ENCODE measurements at regions not wholly inside any gene's neighbourhood (a gene's known extent, or its start where the extent isn't known, plus 50 kb on each side); places are given as distances from the start of the nearest gene placed in this dataset.

DNA sequence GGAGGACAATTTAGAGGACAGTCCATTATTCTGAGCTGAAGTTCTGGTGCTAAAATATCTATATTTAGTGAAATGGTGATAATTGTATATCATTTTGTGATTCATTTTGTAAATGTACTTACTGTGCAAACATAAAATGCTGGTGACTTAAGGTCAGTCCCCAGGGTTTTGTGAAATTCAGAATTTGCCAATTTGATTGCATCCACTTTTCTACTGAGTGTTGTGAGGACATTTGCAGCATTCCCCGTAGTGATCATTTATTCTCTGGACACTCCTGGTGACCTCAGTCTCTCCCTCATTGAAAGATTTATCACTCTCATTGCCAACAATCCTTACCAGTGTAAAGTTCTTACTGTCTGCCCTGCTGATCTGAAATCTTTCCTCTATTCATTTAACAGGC, 98.2 kb downstream of the SOCS6 start:
- H3K4me3 ChIP-seq (ENCODE audit: control insufficient read depth, low read depth, low read length): no peak overlapping the region
- TF ChIP-seq, protein P1, sequence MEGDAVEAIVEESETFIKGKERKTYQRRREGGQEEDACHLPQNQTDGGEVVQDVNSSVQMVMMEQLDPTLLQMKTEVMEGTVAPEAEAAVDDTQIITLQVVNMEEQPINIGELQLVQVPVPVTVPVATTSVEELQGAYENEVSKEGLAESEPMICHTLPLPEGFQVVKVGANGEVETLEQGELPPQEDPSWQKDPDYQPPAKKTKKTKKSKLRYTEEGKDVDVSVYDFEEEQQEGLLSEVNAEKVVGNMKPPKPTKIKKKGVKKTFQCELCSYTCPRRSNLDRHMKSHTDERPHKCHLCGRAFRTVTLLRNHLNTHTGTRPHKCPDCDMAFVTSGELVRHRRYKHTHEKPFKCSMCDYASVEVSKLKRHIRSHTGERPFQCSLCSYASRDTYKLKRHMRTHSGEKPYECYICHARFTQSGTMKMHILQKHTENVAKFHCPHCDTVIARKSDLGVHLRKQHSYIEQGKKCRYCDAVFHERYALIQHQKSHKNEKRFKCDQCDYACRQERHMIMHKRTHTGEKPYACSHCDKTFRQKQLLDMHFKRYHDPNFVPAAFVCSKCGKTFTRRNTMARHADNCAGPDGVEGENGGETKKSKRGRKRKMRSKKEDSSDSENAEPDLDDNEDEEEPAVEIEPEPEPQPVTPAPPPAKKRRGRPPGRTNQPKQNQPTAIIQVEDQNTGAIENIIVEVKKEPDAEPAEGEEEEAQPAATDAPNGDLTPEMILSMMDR (IDR thresholded peaks at IDR 0.05; ENCODE audit: control insufficient read depth, insufficient read depth, low read depth, low read length, missing control alignments): no peak
- DNase-seq (ENCODE audit: low read depth): no peak

DNA sequence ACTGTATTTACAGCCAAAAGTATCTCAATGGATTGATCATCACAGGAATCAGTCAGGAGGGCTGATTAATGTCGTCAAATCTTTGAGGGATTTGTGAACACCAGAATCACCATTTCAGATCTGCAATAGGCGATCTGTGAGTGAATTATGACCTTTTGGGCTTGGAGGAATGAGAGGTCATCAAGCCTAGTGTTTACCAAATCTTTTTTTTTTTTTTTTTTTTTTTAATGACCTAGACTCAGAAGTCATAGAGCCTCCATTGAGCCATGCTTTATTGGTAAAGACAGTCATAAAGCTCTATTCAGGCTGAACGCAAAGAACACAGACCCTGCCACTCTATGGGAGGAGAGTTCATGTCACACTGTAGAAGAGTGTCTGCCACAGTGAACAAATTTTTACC, 97.7 kb downstream of the SOCS6 start:
- DNase-seq (ENCODE audit: low read depth): no peak
- no peak overlapping the region for H3K4me3 ChIP-seq (ENCODE audit: control insufficient read depth, low read depth, low read length)
- TF ChIP-seq, protein P1 (IDR thresholded peaks at IDR 0.05; ENCODE audit: control insufficient read depth, insufficient read depth, low read depth, low read length, missing control alignments): no peak

DNA sequence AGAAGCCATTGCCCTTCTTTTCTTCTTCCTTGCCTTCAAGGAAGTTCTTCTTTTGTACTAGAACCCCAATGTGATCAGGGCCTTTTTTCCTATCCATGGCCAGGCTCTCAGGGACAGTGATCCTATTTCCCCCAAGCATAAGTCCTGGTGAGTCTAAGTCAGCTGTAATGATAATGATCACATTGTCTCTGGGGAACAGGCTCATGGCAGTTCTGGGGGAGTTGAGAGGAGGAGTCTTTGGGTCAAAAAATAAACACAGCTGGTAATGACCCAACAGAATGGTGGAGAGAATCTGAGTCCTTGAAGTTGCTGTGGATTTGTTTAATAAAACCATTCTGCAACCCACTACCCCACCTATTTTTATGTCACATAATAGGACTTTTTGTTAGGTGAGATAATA, 96.6 kb downstream of the SOCS6 start:
- no peak for DNase-seq (ENCODE audit: low read depth)
- TF ChIP-seq, protein P1 (IDR thresholded peaks at IDR 0.05; ENCODE audit: control insufficient read depth, insufficient read depth, low read depth, low read length, missing control alignments): no peak
- H3K4me3 ChIP-seq (ENCODE audit: control insufficient read depth, low read depth, low read length): no peak overlapping the region

DNA sequence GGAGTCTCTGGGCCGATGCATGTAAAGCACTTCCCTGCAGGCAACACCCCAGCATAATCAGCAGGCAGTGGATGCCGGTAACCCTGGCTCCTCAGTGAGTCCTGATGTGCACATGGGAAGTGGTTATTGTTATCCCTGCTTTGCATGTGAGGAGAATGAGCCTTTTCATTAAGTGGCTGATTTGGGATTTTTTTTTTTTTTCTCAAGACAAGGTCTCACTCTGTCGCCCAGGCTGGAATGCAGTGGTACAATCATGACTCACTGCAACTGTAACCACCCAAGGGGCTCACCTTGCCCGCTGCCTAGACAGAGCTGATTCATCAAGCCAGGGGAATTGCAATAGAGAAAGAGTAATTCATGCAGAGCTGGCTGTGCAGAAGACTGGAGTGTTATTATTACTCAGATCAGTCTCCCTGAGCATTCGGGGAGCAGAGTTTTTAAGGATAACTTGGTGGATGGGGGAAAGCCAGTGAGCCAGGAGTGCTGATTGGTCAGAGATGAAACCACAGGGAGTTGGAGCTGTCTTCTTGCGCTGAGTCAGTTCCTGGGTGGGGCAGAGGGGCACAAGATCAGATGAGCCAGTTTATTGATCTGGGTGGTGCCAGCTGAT, 95.4 kb downstream of the SOCS6 start:
- peak; percentile 61 for DNase-seq (ENCODE audit: low read depth)
- H3K4me3 ChIP-seq (ENCODE audit: control insufficient read depth, low read depth, low read length): no peak overlapping the region

DNA sequence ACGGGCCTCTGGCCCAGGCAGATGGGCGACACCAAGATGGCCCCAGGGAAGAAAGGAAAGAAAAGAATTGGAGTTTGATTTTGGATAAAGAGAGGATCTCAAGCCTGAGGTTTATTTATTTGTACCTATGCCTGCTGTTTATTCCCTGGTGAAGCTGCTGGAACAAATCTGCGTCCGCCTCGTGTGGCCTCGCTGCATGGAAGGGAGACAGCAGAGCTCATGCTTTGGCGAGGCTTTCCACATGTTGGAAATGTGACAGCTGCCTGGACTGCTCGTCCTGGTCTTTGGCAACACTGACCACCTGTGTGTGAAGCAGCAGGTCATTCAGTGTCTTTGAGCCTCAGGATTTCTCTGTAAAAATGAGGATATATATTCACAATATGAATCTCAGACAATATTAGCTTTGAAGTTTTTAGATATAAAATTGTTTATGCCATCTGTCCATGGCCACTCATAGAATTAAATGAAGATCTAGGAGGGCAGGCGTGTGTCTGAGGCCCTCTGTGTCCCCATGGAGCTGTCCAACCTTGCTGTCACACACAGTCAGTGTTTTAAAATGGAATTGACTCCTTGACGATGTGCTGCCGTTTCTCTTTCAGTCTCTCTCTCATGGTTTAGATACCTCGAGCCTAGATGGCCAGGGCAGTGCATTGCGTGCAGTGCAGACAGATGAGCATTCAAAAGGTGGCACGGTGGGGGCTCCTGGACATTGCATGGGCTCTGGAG, 94.3 kb downstream of the SOCS6 start:
- TF ChIP-seq, protein P1 (IDR thresholded peaks at IDR 0.05; ENCODE audit: control insufficient read depth, insufficient read depth, low read depth, low read length, missing control alignments): no peak
- DNase-seq (ENCODE audit: low read depth): no peak
- no peak overlapping the region for H3K4me3 ChIP-seq (ENCODE audit: control insufficient read depth, low read depth, low read length)

More for the DNA sequence above, 95.4 kb downstream of the SOCS6 start:
- TF ChIP-seq, protein P1 (IDR thresholded peaks at IDR 0.05; ENCODE audit: control insufficient read depth, insufficient read depth, low read depth, low read length, missing control alignments): no peak

DNA sequence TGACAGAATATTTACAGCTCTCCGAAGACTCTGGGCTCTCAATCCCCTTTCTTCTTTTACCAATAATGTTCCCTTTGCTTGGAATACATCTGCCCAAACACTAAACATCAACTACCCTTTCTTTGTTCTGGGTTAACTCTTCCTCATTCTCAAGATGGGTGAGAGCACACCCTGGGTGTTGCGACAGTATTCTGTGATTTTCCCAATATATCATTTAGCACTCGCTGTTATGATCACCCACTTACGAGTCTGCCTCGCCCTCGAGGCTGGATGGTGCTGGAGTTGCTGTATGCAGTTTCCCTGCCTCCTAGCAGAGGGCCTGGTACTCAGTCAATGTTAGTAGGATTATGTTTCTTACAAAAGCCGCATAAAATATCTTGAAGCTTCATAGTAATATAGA, 93.2 kb downstream of the SOCS6 start:
- DNase-seq (ENCODE audit: low read depth): no peak
- H3K4me3 ChIP-seq (ENCODE audit: control insufficient read depth, low read depth, low read length): no peak overlapping the region
- TF ChIP-seq, protein P1 (IDR thresholded peaks at IDR 0.05; ENCODE audit: control insufficient read depth, insufficient read depth, low read depth, low read length, missing control alignments): no peak
